HepG2 (cell line): ENCODE measurements at regions not wholly inside any gene's neighbourhood (a gene's known extent, or its start where the extent isn't known, plus 50 kb on each side); places are given as distances from the start of the nearest gene placed in this dataset.

ENCODE experiments used
- ATAC-seq: fragments of 200-7000 bp; cut with Tn5 transposase; 3 replicates; pipeline ENCODE4 v1.9.1; 2020; ENCODE audit warnings: mild to moderate bottlenecking, moderate library complexity
- BruUV-seq: library from RNA; stranded (reverse); fragments of 400-500 nt; replicated peaks from 2 replicates; lab custom pipeline; 2021; lab: Mats Ljungman, UMichigan
- CTCF ChIA-PET: fragments of 300-600 bp; formaldehyde crosslinking; extraction: SDS; loops from one replicate; lab custom pipeline; 2021; ENCODE audit warnings: low total read pairs, inconsistent platforms, low intra/inter-chr PET ratio; lab: Yijun Ruan, JAX
- POLR2A ChIA-PET: fragments of 350-600 bp; sonication (Branson Sonifier 250); formaldehyde crosslinking; loops from one replicate; lab custom pipeline; 2020; ENCODE audit warnings: antibody characterized with exemption, inconsistent platforms; lab: Yijun Ruan, JAX
- DNase-seq: peaks from one replicate; pipeline ENCODE4 v3.0.0-alpha.2; 2015; ENCODE audit warnings: low spot score
- FAIRE-seq: peaks from 3 replicates; lab custom pipeline; 2011; peaks lifted over from hg19 to GRCh38; lab: Jason Lieb, UNC
- H2AFZ ChIP-seq: one replicate; pipeline ENCODE4 v1.6.1; 2011; ENCODE audit warnings: low read length, inconsistent platforms
- H3K27ac ChIP-seq: fragments of 300-600 bp; 3 replicates; pipeline ENCODE4 v1.8.0; 2011; ENCODE audit warnings: mixed run types, mild to moderate bottlenecking, mixed read lengths, low read length, inconsistent platforms; ENCODE audit not compliant: insufficient read depth; ENCODE audit errors: extremely low read length
- H3K27me3 ChIP-seq, 2 experiments: fragments of 200-600 bp in 1 of 2; 2 replicates in 1 of 2; 3 replicates in 1 of 2; pipeline versions ENCODE4 v1.6.0 to v1.8.0; 2011; ENCODE audit warnings: low read length in 2 of 2, mild to moderate bottlenecking in 2 of 2, moderate library complexity in 2 of 2, inconsistent platforms in 1 of 2; ENCODE audit not compliant: insufficient read depth in 2 of 2, control insufficient read depth in 1 of 2
- H3K36me3 ChIP-seq, 2 experiments: fragments of 200-600 bp in 1 of 2; replicated peaks in 1 of 2; 2 replicates in 1 of 2; 3 replicates in 1 of 2; pipeline versions ENCODE4 v1.5.1 to v1.8.0; 2011; ENCODE audit warnings: low read length in 2 of 2, inconsistent platforms in 1 of 2; ENCODE audit not compliant: insufficient read depth in 2 of 2, control insufficient read depth in 1 of 2
- H3K4me1 ChIP-seq: 2 replicates; pipeline ENCODE4 v1.5.1; 2012; ENCODE audit warnings: low read length, inconsistent platforms; ENCODE audit not compliant: insufficient read depth
- H3K4me2 ChIP-seq: 2 replicates; pipeline ENCODE4 v1.6.0; 2011; ENCODE audit warnings: low read depth, low read length, inconsistent platforms
- H3K4me3 ChIP-seq, 3 experiments: fragments of 200-600 bp in 1 of 3; sonication (generic), shearing (Covaris generic) in 1 of 3; replicated peaks in 1 of 3; 2 replicates each; pipeline ENCODE4 v1.5.1; 2011 to 2016; ENCODE audit warnings: low read length in 3 of 3, inconsistent platforms in 2 of 3, low read depth in 2 of 3, mild to moderate bottlenecking in 2 of 3, control low read depth in 1 of 3, mixed read lengths in 1 of 3; ENCODE audit not compliant: insufficient read depth in 1 of 3
- H3K79me2 ChIP-seq: one replicate; pipeline ENCODE4 v1.6.1; 2011; ENCODE audit warnings: low read length, inconsistent platforms; ENCODE audit not compliant: insufficient read depth
- H3K9ac ChIP-seq: 2 replicates; pipeline ENCODE4 v1.6.0; 2011; ENCODE audit warnings: mild to moderate bottlenecking, low read depth, low read length, inconsistent platforms; ENCODE audit not compliant: insufficient read depth
- H3K9me3 ChIP-seq: 2 replicates; pipeline ENCODE4 v1.5.1; 2012; ENCODE audit warnings: mild to moderate bottlenecking, low read length
- H4K20me1 ChIP-seq: 2 replicates; pipeline ENCODE4 v1.6.0; 2011; ENCODE audit warnings: inconsistent platforms, mild to moderate bottlenecking, low read length, moderate library complexity; ENCODE audit not compliant: insufficient read depth
- FOXO1 ChIP-seq: sonication (generic); formaldehyde crosslinking; IDR thresholded peaks from 2 replicates; pipeline ENCODE4 v1.4.0; 2020; ENCODE audit warnings: missing genetic modification reagents
- HBP1 ChIP-seq: IDR thresholded peaks from 2 replicates; pipeline ENCODE4 v1.6.1; 2016; ENCODE audit warnings: low read depth, control low read depth
- PAF1 ChIP-seq: IDR thresholded peaks from 2 replicates; pipeline ENCODE4 v1.6.1; 2016; ENCODE audit warnings: missing genetic modification reagents, missing compliant biosample characterization
- RBM22 ChIP-seq: fragments of 200-400 bp; formaldehyde crosslinking; optimal IDR thresholded peaks from 2 replicates; pipeline ENCODE3; 2017; ENCODE audit warnings: mild to moderate bottlenecking, low read length, moderate library complexity
- ZNF276 ChIP-seq: sonication (generic); formaldehyde crosslinking; IDR thresholded peaks from 2 replicates; pipeline ENCODE4 v1.4.0; 2020; ENCODE audit warnings: mild to moderate bottlenecking, low read depth, missing genetic modification reagents
- ZNF383 ChIP-seq: sonication (generic); formaldehyde crosslinking; IDR thresholded peaks from 2 replicates; pipeline ENCODE4 v1.4.0; 2020; ENCODE audit warnings: missing genetic modification reagents, mild to moderate bottlenecking, borderline replicate concordance
- ZNF543 ChIP-seq: sonication (generic); formaldehyde crosslinking; IDR thresholded peaks from 2 replicates; pipeline ENCODE4 v1.4.0; 2020; ENCODE audit warnings: mild to moderate bottlenecking, missing genetic modification reagents
- ZNF609 ChIP-seq: sonication (generic); formaldehyde crosslinking; IDR thresholded peaks from 2 replicates; pipeline ENCODE4 v1.4.0; 2020; ENCODE audit warnings: mild to moderate bottlenecking, missing genetic modification reagents, borderline replicate concordance
- ZNF766 ChIP-seq: sonication (generic); formaldehyde crosslinking; IDR thresholded peaks from 2 replicates; pipeline ENCODE4 v1.5.0; 2020; ENCODE audit warnings: missing genetic modification reagents, borderline replicate concordance
- WGBS: methylation state at CpG from one replicate; pipeline ENCODE4 v1.1.6; 2017; ENCODE audit warnings: low lambda C conversion rate; 5-methylcytosine and 5-hydroxymethylcytosine counted together
- in situ Hi-C: cut with HindIII; loops from 2 replicates; pipeline ENCODE4 v1.10.0; 2017; ENCODE audit warnings: low pct_unique_long_range_greater_than_20kb; ENCODE audit not compliant: extremely low pct_ligation_motif_present
- intact Hi-C: fragments of 100-400 bp; cut with micrococcal nuclease; formaldehyde crosslinking; loops from one replicate; pipeline ENCODE4 v1.10.0; 2022; ENCODE audit not compliant: unreplicated experiment

- ChIA-PET POLR2A (no interaction called here), CTCF (no interaction called here)
- in situ Hi-C loops (no loop called here), intact Hi-C loops (no loop called here)
- BruUV-seq = no TSS peak
- TF ChIP-seq ZNF276 (no peak), ZNF609 (CRISPR knock-in tag) (no peak), ZNF766 (CRISPR knock-in tag) (no peak), FOXO1 (no peak), HBP1 (CRISPR knock-in tag) (no peak), ZNF543 (CRISPR knock-in tag) (no peak), PAF1 (CRISPR knock-in tag) (no peak), ZNF383 (CRISPR knock-in tag) (no peak), RBM22 (no peak)
- Histone ChIP-seq H3K27ac (no peak overlapping the region), H3K79me2 (no peaks in the 10 kb centered on the region), H3K36me3 (no peaks in the 10 kb centered on the region), H3K4me2 (no peak overlapping the region), H3K9ac (no peak overlapping the region), H2AFZ (no peak overlapping the region), H4K20me1 (no peaks in the 10 kb centered on the region), H3K4me3 (no peak overlapping the region), H3K4me1 (no peaks in the 10 kb centered on the region), H3K27me3 (no peaks in the 10 kb centered on the region), H3K9me3 (peaks cover 82% of the 10 kb centered on the region)
- WGBS = 3% methylated on average over 6 of the region's 6 CpGs
- ATAC-seq (no peak), DNase-seq (no peak), FAIRE-seq (no peak)
These were observed 323.1 kb downstream of the CDH26 start for GRCh38 chr20:60281295-60281694.
